Muscle layer of duodenum (tissue), 2 donors: ENCODE measurements at regions not wholly inside any gene's neighbourhood (a gene's known extent, or its start where the extent isn't known, plus 50 kb on each side); places are given as distances from the start of the nearest gene placed in this dataset.
"Not testable (repeated sequence)": the region's sequence is repeated elsewhere in the genome, so short reads cannot be mapped to it uniquely, and the experiment has no call there.

ENCODE experiments used
- H3K27ac ChIP-seq: one replicate; pipeline ENCODE4 v1.7.0; 2013; ENCODE audit warnings: mild to moderate bottlenecking, low read length
- H3K27me3 ChIP-seq: one replicate; pipeline ENCODE4 v1.7.0; 2013; ENCODE audit warnings: low read depth, mild to moderate bottlenecking, control low read depth, low read length
- H3K36me3 ChIP-seq, 2 donors: one replicate each; pipeline ENCODE4 v1.7.0; 2013; ENCODE audit warnings: low read length in 2 of 2, control low read depth in 1 of 2, mild to moderate bottlenecking in 1 of 2; ENCODE audit not compliant: insufficient read depth in 2 of 2, control insufficient read depth in 1 of 2
- H3K4me1 ChIP-seq, 2 donors: one replicate each; pipeline ENCODE4 v1.7.0; 2013; ENCODE audit warnings: low read length in 2 of 2, mild to moderate bottlenecking in 2 of 2, control low read depth in 1 of 2, moderate library complexity in 1 of 2; ENCODE audit not compliant: insufficient read depth in 2 of 2, control insufficient read depth in 1 of 2
- H3K4me3 ChIP-seq, 2 donors: one replicate each; pipeline ENCODE4 v1.7.0; 2013; ENCODE audit warnings: low read length in 2 of 2, low read depth in 1 of 2, mild to moderate bottlenecking in 1 of 2
- H3K9me3 ChIP-seq, 2 donors: one replicate each; pipeline ENCODE4 v1.7.0; 2013; ENCODE audit warnings: low read length in 2 of 2, control low read depth in 1 of 2, mild to moderate bottlenecking in 1 of 2; ENCODE audit not compliant: control insufficient read depth in 1 of 2
- donor health status: healthy.

DNA sequence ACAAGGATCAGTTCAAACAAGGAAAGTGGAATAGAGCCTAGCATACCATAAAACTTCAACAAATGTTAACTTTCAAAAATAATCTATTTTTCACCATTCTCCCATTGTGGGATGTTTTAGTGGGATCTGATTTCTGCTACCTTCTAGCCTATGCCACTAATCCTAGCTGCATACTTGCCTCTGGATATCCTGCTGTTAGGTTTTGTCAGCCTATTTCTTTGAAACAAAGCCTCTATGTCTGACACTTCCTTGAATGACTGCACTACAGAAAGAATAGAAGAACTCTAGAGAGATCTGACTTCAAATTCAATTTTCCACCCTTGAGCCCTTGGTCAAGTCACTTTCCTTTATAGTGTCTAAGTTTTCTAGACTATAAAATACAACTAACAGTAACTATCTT lies 291.5 kb downstream of the PTH2R start:
- Histone ChIP-seq H3K9me3 (no peaks in the 10 kb centered on the region), H3K27me3 (no peaks in the 10 kb centered on the region), H3K4me1 (no peaks in the 10 kb centered on the region), H3K4me3 (no peak overlapping the region), H3K36me3 (no peaks in the 10 kb centered on the region), H3K27ac (no peak overlapping the region)

- H3K4me3 ChIP-seq: no peak overlapping the region
- H3K27me3 ChIP-seq: no peaks in the 10 kb centered on the region
- H3K27ac ChIP-seq: no peak overlapping the region
- H3K4me1 ChIP-seq: peaks cover 0 to 3% of the 10 kb centered on the region in 2 donors
- no peaks in the 10 kb centered on the region for H3K9me3 ChIP-seq
- H3K36me3 ChIP-seq: no peaks in the 10 kb centered on the region
Observed at GRCh38 chr2:208708486-208708885, 301.9 kb downstream of the PTH2R start.

DNA sequence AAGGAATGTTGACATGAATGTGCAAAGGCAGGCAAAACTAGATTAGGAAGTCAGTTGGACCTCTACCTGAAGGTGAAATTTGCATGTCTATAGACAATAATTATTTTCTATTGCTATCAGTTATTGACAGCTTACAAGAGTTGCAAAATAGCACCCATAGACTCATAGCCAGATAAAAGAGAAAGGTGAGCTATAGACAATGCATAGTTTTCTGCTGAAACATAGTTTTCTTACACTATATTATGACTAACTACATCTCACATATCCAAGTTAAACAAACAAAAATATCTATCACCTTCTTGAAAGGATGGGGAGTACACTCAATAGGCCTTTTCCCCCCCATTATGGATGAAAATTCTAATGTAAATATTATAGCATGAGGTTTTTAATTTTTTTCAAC lies 305.0 kb downstream of the PTH2R start:
- Histone ChIP-seq H3K9me3 (no peaks in the 10 kb centered on the region), H3K27me3 (no peaks in the 10 kb centered on the region), H3K27ac (no peak overlapping the region), H3K36me3 (no peaks in the 10 kb centered on the region), H3K4me1 (peaks cover 0 to 8% of the 10 kb centered on the region in 2 donors), H3K4me3 (no peak overlapping the region)

DNA sequence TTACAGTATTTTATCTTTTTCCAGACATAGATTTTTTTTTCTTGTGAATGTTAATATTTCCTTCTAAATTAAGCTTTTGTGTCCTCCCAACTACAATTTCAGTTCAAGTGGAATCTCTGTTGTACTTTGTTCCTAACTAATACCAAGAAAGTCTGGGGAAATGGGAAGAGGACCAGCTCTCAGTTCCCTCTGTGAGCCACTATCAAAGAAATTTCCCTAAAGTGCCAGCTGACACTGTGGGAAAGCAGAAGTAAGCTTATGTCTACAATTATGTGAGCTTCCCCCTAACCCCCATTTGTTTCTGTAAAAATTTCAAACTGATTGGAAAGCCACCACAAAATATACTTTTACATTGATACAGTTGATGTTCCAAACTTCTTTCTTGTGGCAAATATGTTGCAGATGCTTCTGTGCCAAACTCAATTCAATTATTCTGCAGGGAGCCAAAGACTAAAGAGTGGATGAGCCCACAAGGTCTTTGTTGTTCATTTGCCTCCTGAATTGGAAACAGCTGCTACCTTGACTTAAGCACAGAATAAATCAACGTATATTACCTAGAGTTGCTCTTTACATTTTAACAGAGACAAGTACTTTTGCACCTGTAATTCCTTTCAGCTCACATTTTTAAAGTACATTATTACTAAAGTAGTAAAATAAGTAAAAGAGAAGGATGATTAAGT lies 306.6 kb downstream of the PTH2R start:
- no peaks in the 10 kb centered on the region for H3K36me3 ChIP-seq
- no peak overlapping the region for H3K27ac ChIP-seq
- H3K27me3 ChIP-seq: no peaks in the 10 kb centered on the region
- peaks cover 0 to 8% of the 10 kb centered on the region in 2 donors for H3K4me1 ChIP-seq
- no peaks in the 10 kb centered on the region for H3K9me3 ChIP-seq
- no peak overlapping the region for H3K4me3 ChIP-seq

- Histone ChIP-seq H3K9me3 (no peaks in the 10 kb centered on the region), H3K36me3 (no peaks in the 10 kb centered on the region), H3K27me3 (no peaks in the 10 kb centered on the region), H3K27ac (no peak overlapping the region), H3K4me1 (peaks cover 0 to 6% of the 10 kb centered on the region in 2 donors), H3K4me3 (no peak overlapping the region)
Observed at GRCh38 chr2:208718828-208719227, 312.2 kb downstream of the PTH2R start.

- no peaks in the 10 kb centered on the region for H3K9me3 ChIP-seq
- H3K36me3 ChIP-seq: no peaks in the 10 kb centered on the region
- no peak overlapping the region for H3K4me3 ChIP-seq
- H3K27me3 ChIP-seq: no peaks in the 10 kb centered on the region
- no peaks in the 10 kb centered on the region for H3K4me1 ChIP-seq
- H3K27ac ChIP-seq: no peak overlapping the region
Observed at GRCh38 chr2:208722731-208723130, 316.1 kb downstream of the PTH2R start.

DNA sequence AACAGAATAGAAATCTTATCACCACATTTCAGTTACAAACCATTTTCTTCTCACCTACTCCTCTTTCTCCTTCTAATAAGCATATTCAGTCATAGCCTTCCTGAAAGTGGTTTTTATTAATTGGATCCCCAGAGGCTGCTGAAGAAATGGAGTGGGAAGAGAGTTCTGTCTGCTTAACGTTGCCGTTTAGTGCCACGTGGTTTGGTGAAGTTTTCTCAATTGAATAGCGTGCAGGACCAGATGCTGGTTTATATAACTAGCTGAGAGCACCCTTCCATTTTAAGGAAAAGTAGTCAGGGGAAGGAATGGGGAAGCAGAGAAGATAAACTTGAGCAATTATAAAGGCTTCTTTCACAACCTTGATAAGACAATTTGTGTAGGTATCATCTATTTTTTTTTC lies 318.7 kb downstream of the PTH2R start:
- no peaks in the 10 kb centered on the region for H3K4me1 ChIP-seq
- no peaks in the 10 kb centered on the region for H3K9me3 ChIP-seq
- H3K27me3 ChIP-seq: no peaks in the 10 kb centered on the region
- no peak overlapping the region for H3K4me3 ChIP-seq
- no peak overlapping the region for H3K27ac ChIP-seq
- no peaks in the 10 kb centered on the region for H3K36me3 ChIP-seq

DNA sequence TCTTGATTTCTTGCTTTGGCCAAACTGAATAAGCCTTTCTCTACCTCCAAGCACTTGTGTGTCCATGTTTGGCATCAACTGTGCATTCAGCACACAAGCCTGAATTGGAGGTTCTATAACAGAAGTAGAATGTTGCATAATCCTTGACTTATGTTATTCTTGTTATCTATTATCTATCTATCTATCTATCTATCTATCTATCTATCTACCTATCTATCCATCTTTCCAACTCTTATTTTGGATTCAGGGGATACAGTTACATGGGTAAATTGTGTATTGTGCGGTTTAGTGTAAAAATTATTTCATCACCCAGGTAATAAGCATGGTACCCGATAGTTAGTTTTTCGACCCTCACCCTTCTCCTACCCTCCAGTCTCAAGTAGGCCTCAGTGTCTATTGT lies 319.6 kb downstream of the PTH2R start:
- Histone ChIP-seq H3K36me3 (no peaks in the 10 kb centered on the region), H3K4me3 (no peak overlapping the region), H3K27me3 (no peaks in the 10 kb centered on the region), H3K27ac (no peak overlapping the region), H3K9me3 (no peaks in the 10 kb centered on the region), H3K4me1 (no peaks in the 10 kb centered on the region)

GRCh38 chr2:208751663-208752415 lies 345.2 kb downstream of the PTH2R start:
- H3K36me3 ChIP-seq, H3K27me3 ChIP-seq, H3K4me1 ChIP-seq, H3K9me3 ChIP-seq, H3K4me3 ChIP-seq, H3K27ac ChIP-seq: not testable (repeated sequence)

GRCh38 chr2:208757364-208757763 lies 350.8 kb downstream of the PTH2R start:
- Histone ChIP-seq H3K27ac (no peak overlapping the region), H3K36me3 (no peaks in the 10 kb centered on the region), H3K27me3 (no peaks in the 10 kb centered on the region), H3K4me1 (no peaks in the 10 kb centered on the region), H3K4me3 (no peak overlapping the region), H3K9me3 (peaks cover 0 to 12% of the 10 kb centered on the region in 2 donors)

DNA sequence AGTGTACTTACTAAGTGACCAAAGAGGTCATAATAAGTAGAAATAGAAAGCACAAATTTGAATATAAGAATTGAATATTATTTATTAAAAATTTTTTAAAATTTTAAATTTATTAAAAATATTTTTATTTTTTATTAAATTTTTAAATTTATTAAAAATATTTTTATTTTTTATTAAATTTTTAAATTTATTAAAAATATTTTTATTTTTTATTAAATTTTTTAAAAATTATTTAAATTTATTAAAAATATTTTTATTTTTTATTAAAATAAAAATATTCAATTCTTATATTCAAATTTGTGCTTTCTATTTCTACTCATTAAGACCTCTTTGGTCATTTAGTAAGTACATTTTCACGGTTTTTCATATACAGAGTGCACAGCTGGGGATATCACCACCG lies 366.5 kb downstream of the PTH2R start:
- not testable (repeated sequence) for H3K9me3 ChIP-seq, H3K4me1 ChIP-seq, H3K36me3 ChIP-seq, H3K27me3 ChIP-seq, H3K4me3 ChIP-seq, H3K27ac ChIP-seq

GRCh38 chr2:208781166-208781565 lies 374.6 kb downstream of the PTH2R start:
- H3K36me3 ChIP-seq: no peaks in the 10 kb centered on the region
- peaks cover 0 to 10% of the 10 kb centered on the region in 2 donors for H3K4me1 ChIP-seq
- H3K27me3 ChIP-seq: no peaks in the 10 kb centered on the region
- H3K27ac ChIP-seq: no peak overlapping the region
- no peak overlapping the region for H3K4me3 ChIP-seq
- H3K9me3 ChIP-seq: peaks cover 0 to 3% of the 10 kb centered on the region in 2 donors
